ENCODE measurements at regions not wholly inside any gene's neighbourhood (a gene's known extent, or its start where the extent isn't known, plus 50 kb on each side); places are given as distances from the start of the nearest gene placed in this dataset.

GRCh38 chr6:43948527-43949485 lies 178.4 kb downstream of the MRPL14 start:
- no peak overlapping the region for H2AFZ ChIP-seq (ENCODE audit: insufficient read depth, low read depth, low read length, poor library complexity, severe bottlenecking)
- no peak overlapping the region for H3K4me3 Mint-ChIP-seq
- H3K36me3 ChIP-seq (replicated peaks in 1 of 2; ENCODE audit: control extremely low read depth in 1 of 2, control insufficient read depth in 1 of 2, extremely low read depth in 1 of 2, insufficient read depth in 2 of 2, low read length in 1 of 2): no peaks in the 10 kb centered on the region
- ATAC-seq (ENCODE audit: low read depth) (no peak), DNase-seq (no peak)
- no peaks in the 10 kb centered on the region for H4K20me1 ChIP-seq (ENCODE audit: control insufficient read depth, insufficient read depth, low read length, poor library complexity, severe bottlenecking)
- CTCF ChIA-PET: no interaction called here
- TF ChIP-seq EZH2 (IDR thresholded peaks at IDR 0.05; ENCODE audit: borderline replicate concordance, insufficient read depth, low read depth, low read length, poor library complexity, severe bottlenecking) (no peak), CTCF (IDR thresholded peaks at IDR 0.05) (no peak)
- H3K27ac ChIP-seq (ENCODE audit: low read length in 2 of 2): no peak overlapping the region
- peaks cover 9% of the 10 kb centered on the region for H3K9me3 Mint-ChIP-seq (ENCODE audit: insufficient read depth)
- H3K4me1 ChIP-seq (ENCODE audit: control insufficient read depth in 2 of 2, insufficient read depth in 2 of 2, low read length in 2 of 2): no peaks in the 10 kb centered on the region
- H3K79me2 ChIP-seq (ENCODE audit: control insufficient read depth, insufficient read depth, low read length): no peaks in the 10 kb centered on the region
- no peak overlapping the region for H3K4me3 ChIP-seq (ENCODE audit: control extremely low read depth in 1 of 5, extremely low read depth in 1 of 5, insufficient read depth in 1 of 5, low read depth in 2 of 5, low read length in 4 of 5)
- peaks cover 12% of the 10 kb centered on the region for H3K27me3 Mint-ChIP-seq
- H3K9me3 ChIP-seq (ENCODE audit: control extremely low read depth in 1 of 3, control insufficient read depth in 2 of 3, insufficient read depth in 1 of 3, low read length in 2 of 3): peaks cover 0 to 12% (median 11%) of the 10 kb centered on the region in 3 donors
- POLR2A ChIA-PET: no interaction called here
- intact Hi-C loops (cut with micrococcal nuclease): no loop called here
- 83% methylated on average over 1 of the region's 5 CpGs for WGBS (ENCODE audit: insufficient coverage)
- peaks cover 0 to 13% (median 0%) of the 10 kb centered on the region in 4 experiments for H3K27me3 ChIP-seq (replicated peaks in 1 of 4; ENCODE audit: control extremely low read depth in 1 of 4, control insufficient read depth in 3 of 4, insufficient read depth in 4 of 4, low read length in 3 of 4)
- no peak overlapping the region for H3K4me2 ChIP-seq (replicated peaks; ENCODE audit: low read depth, low read length, poor library complexity, severe bottlenecking)
- H3K4me1 Mint-ChIP-seq: no peaks in the 10 kb centered on the region
- H3K9ac ChIP-seq (ENCODE audit: low read length): no peak overlapping the region
- H3K27ac Mint-ChIP-seq: no peak overlapping the region

GRCh38 chr6:43947860-43948259 lies 177.8 kb downstream of the VEGFA start:
- POLR2A ChIA-PET: no interaction called here
- peaks cover 0 to 18% (median 12%) of the 10 kb centered on the region in 3 donors for H3K9me3 ChIP-seq (ENCODE audit: control extremely low read depth in 1 of 3, control insufficient read depth in 2 of 3, insufficient read depth in 1 of 3, low read length in 2 of 3)
- H3K27ac ChIP-seq (ENCODE audit: low read length in 2 of 2): no peak overlapping the region
- ATAC-seq (ENCODE audit: low read depth) (no peak), DNase-seq (no peak)
- H3K4me2 ChIP-seq (replicated peaks; ENCODE audit: low read depth, low read length, poor library complexity, severe bottlenecking): no peak overlapping the region
- no peak overlapping the region for H3K9ac ChIP-seq (ENCODE audit: low read length)
- no peaks in the 10 kb centered on the region for H3K79me2 ChIP-seq (ENCODE audit: control insufficient read depth, insufficient read depth, low read length)
- CTCF ChIA-PET: no interaction called here
- H3K4me1 ChIP-seq (ENCODE audit: control insufficient read depth in 2 of 2, insufficient read depth in 2 of 2, low read length in 2 of 2): no peaks in the 10 kb centered on the region
- no peak overlapping the region for H3K4me3 Mint-ChIP-seq
- peaks cover 9% of the 10 kb centered on the region for H3K9me3 Mint-ChIP-seq (ENCODE audit: insufficient read depth)
- no peak overlapping the region for H2AFZ ChIP-seq (ENCODE audit: insufficient read depth, low read depth, low read length, poor library complexity, severe bottlenecking)
- H4K20me1 ChIP-seq (ENCODE audit: control insufficient read depth, insufficient read depth, low read length, poor library complexity, severe bottlenecking): no peaks in the 10 kb centered on the region
- no peaks in the 10 kb centered on the region for H3K36me3 ChIP-seq (replicated peaks in 1 of 2; ENCODE audit: control extremely low read depth in 1 of 2, control insufficient read depth in 1 of 2, extremely low read depth in 1 of 2, insufficient read depth in 2 of 2, low read length in 1 of 2)
- no peak overlapping the region for H3K27ac Mint-ChIP-seq
- intact Hi-C loops (cut with micrococcal nuclease): no loop called here
- H3K4me3 ChIP-seq (ENCODE audit: control extremely low read depth in 1 of 5, extremely low read depth in 1 of 5, insufficient read depth in 1 of 5, low read depth in 2 of 5, low read length in 4 of 5): no peak overlapping the region
- H3K27me3 Mint-ChIP-seq: peaks cover 3% of the 10 kb centered on the region
- 67% methylated on average over 1 of the region's 3 CpGs for WGBS (ENCODE audit: insufficient coverage)
- no peaks in the 10 kb centered on the region for H3K4me1 Mint-ChIP-seq
- no peak for TF ChIP-seq EZH2 (IDR thresholded peaks at IDR 0.05; ENCODE audit: borderline replicate concordance, insufficient read depth, low read depth, low read length, poor library complexity, severe bottlenecking)
- no peak for TF ChIP-seq CTCF (IDR thresholded peaks at IDR 0.05)
- H3K27me3 ChIP-seq (replicated peaks in 1 of 4; ENCODE audit: control extremely low read depth in 1 of 4, control insufficient read depth in 3 of 4, insufficient read depth in 4 of 4, low read length in 3 of 4): peaks cover 0 to 5% (median 0%) of the 10 kb centered on the region in 4 experiments

Data from B cell (primary cell).